GM18861 (cell line): ENCODE measurements at regions not wholly inside any gene's neighbourhood (a gene's known extent, or its start where the extent isn't known, plus 50 kb on each side); places are given as distances from the start of the nearest gene placed in this dataset.
A peak's percentile ranks its signal among the peaks of the same experiment; 100 is the strongest.
"Not testable (repeated sequence)": the region's sequence is repeated elsewhere in the genome, so short reads cannot be mapped to it uniquely, and the experiment has no call there.

ENCODE experiments used
- ATAC-seq: cut with Tn5 transposase; IDR thresholded peaks from one replicate; pipeline ENCODE4 v1.9.1; 2021; ENCODE audit not compliant: unreplicated experiment

DNA sequence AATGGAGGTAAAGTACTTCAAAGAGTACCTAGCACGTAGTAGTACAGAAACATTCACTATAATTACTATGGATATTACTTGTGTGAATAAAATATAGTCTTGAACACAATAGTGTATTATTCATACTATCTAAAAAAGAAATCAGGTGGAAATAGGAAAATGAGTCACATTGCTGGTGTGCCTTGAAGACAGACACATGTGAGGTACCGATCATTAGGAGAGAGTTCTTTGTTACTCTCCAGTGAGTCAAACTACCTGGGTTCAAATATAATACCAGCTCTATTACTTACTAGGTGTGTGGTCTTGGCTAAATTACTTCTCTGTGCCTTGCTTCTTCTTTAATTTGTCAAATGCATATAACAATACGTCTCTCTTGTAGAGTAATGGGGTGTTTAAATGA is 50.8 kb upstream of the BEND6 start:
- no peak for ATAC-seq

- ATAC-seq, result no peak
Measured at GRCh38 chr6:56902641-56903464, 52.1 kb upstream of the BEND6 start.

- ATAC-seq, result no peak
Measured at GRCh38 chr6:56900784-56901183, 54.1 kb upstream of the BEND6 start.

- ATAC-seq, result no peak
Measured at GRCh38 chr6:56899753-56900152, 55.2 kb upstream of the BEND6 start.

DNA sequence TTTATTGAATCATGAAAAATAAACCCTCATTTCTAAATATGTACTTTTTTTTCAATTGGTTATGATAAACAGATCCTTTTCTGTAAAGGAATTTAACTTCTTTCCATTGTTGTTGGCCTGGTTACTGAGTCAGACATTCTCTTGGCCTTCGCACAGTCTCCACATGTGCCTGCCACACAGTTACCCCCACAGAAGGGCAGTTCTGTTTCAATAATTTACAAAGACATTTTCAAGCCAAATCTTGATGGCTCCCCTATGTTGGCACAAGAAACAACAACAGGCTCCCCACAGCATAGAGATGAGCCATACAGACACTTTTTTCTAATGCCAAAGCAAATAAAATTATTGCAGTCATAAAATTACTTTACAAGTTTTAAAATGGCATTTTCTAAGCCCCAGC is 55.6 kb upstream of the BEND6 start:
- ATAC-seq, result no peak

GRCh38 chr6:56897789-56898529 is 56.9 kb upstream of the BEND6 start:
- no peak for ATAC-seq

DNA sequence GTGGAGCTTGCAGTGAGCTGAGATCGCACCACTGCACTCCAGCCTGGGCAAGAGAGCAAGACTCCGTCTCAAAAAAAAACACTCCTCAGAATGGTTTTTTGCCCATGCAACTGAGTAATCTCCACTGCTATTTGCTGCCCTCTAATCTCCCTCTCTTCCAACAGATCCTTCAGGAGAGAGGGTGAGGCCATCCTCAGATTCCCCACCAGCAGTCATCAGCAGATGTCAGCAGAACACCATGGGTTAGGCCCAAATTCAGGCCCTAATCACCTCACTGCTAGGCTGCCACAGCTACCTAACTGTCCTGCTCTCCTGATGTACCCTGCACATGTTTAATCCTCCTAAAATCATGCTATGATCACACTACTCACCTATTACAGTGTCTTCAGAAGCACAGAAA is 63.2 kb upstream of the BEND6 start:
- no peak for ATAC-seq

DNA sequence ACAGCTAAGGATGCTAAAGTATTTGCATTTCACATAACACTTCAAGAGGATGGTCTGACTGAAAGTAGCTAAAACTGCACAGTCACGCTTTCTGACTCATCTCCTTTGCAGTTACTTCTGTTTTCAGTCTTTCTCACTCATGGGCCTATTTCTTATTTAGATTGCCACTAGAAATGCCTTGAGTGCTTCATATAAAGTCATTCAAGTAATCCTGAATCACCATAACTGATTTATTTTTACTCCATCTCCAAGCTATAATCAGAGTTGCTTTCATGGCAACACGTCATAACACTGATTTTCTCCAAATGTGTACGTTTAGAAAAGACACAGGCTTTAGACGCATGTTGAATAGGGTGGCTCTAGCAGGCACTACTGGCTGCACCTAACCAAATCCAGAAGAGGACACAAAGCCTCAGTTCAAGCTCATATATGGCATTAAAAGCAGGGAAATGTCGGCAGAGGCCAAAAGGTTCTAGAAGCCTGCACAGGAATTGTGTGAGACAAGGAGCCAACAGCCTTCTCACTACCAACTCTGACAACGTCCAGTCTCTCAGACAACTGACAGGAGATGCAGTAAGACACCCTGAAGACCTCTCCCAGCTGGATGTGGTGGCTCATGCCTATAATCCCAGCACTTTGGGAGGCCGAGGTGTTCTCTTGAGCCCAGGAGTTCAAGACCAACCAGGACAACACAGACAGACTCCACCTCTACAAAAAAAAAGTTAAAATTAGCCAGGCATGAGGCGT is 64.1 kb upstream of the BEND6 start:
- peak; percentile 96 for ATAC-seq

GRCh38 chr6:56890066-56890465 is 64.8 kb upstream of the BEND6 start:
- ATAC-seq, result no peak

- no peak for ATAC-seq
Measured at GRCh38 chr6:56889492-56889891, 65.4 kb upstream of the BEND6 start.

DNA sequence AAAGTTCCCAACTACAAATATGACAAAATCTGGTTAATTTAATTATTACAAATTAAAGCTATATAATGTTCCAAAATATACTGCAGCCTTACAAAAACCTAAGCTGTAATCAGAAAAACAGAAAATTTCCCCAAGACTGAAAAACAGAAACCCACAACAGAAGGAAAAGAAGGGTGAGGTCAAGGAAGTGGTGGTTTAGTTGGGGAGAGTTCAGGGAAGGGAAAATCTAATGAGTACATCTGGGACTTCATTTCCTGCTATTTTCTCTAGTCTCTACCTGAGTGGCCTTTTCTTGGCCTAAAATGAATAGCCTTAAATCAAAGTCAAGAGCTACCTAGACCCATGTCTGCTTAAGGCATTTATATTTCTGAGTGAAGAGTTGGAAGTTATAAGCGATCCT is 66.2 kb upstream of the BEND6 start:
- no peak for ATAC-seq

DNA sequence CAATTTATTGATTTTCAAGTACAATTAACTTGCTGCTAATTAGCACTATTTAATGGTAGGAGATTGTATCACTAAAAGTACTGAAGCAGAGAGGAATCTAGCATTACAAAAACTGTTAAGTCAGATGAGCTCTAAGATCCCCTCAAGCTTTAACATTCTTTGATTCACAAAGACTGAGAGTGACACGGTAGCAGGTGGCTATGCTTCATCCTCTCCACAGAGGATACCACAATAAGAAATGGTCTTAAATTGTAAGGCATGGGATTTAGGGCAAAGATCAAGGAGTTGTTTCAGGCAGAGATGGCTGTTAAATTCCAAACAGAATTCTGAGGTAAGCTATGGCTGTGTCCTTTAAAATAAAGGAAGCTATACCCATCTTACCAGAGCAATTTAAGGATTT is 67.8 kb upstream of the BEND6 start:
- no peak for ATAC-seq

DNA sequence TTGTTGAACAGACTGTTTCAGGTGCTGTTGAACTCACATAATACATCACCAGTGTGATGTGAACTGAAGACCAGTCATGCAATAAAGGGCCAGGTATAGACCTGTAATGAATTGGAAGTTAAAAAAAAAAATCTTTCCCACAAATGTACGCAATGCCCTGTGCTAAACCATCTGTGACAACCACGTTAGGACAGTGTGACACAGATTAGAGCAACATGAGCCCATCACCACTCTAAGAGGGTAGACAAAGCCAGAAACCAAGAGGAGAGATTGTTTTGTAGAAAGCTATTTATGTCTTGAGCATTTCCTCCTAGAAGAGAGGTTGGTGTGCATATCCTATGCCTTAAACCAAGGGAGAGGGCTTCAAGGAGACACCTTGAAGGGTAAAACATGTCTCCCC is 77.0 kb upstream of the BEND6 start:
- no peak for ATAC-seq

DNA sequence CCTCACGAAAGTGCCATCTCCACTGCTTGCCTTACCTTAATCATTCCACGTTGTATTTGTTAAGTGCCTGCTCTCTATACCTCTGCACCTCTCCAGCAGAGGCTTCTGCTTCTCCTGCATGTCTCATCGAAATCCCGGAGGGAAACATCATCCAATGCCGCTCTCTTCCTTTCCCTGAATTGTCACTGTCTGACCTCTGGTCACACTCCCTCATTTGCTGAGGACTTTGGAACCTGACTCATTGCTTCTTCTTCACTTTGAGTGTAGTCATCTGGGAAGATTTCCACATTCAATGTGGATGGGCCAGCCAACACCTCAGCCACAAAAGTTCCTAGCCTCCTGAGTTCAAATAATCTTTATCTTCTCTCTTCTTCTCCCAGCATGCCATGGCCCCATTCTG is 78.9 kb upstream of the BEND6 start:
- no peak for ATAC-seq

DNA sequence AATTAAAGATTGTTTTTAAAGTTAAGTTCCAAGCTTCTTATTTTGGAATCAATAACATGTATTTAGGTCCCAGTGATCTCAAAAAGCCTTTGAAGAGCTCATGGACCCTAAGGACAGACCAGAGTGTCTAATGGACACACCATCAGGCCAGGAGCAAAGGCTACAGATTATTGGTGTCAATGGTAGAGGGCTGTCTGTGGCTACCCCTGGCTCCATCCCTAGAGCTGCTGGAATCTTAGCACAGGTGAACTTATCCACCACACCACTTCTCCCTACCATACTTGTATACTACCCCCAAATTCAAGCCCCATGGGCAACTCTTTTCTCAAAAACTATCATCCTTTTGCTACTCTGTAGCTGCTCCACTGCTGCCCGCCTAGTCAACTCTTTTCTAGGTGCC is 79.4 kb upstream of the BEND6 start:
- ATAC-seq, result no peak

DNA sequence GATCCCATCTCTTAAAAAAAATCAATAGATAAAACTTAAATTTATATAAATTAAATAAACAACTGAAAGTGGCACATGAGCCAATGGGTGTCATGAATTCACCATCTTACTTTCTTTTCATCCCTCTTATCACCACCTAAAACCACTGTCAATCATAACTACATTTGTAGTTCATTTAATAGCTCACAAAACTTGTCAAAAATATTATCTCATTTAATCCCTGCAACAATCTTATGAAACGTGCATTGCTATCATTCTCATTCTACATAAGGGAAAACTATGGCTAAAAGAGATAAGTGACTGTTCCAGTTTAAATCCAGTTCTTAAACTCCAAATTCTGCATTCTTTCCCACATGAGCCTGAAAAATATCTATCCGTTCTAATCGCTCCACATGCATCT is 80.6 kb upstream of the BEND6 start:
- no peak for ATAC-seq

- not testable (repeated sequence) for ATAC-seq
Measured at GRCh38 chr6:56870053-56870452, 84.9 kb upstream of the BEND6 start.

DNA sequence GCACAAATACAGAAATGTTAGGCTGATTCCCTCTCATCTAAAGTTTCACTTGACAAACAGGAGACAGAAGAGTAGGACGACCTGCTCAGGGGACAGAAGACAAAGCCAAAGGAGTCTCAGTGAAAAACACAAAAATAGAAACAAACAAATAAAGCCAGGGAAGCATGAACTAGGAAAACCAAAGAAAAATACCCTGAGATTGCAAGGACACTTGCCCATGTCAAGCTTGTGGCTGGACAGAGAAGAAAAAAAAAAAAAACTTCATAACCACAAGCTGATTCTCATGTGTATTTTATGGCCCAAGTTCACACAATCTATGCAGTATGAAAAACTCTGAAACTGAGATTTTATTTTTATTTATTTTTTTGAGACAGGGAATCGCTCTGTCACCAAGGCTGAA is 85.6 kb upstream of the BEND6 start:
- ATAC-seq, result no peak

DNA sequence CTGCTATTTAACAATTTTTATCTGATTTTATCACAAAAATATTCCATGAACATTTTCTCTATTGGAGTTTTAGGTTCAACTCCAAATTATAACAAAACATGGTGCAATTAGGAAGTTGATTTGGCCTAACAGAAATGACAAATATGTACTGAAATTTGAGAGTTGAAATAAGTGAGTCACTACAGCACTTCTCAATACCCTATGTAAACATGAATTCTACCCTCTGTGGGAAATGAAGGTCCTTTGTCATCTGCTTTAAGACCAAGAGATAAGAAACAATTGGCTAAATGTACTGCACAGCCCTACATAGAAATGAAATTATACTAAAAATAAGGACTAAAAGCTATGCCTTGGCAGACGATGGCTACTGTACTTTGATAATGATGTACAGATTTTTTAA is 86.2 kb upstream of the BEND6 start:
- ATAC-seq, result no peak

GRCh38 chr6:56866917-56867522 is 87.9 kb upstream of the BEND6 start:
- ATAC-seq, result no peak

DNA sequence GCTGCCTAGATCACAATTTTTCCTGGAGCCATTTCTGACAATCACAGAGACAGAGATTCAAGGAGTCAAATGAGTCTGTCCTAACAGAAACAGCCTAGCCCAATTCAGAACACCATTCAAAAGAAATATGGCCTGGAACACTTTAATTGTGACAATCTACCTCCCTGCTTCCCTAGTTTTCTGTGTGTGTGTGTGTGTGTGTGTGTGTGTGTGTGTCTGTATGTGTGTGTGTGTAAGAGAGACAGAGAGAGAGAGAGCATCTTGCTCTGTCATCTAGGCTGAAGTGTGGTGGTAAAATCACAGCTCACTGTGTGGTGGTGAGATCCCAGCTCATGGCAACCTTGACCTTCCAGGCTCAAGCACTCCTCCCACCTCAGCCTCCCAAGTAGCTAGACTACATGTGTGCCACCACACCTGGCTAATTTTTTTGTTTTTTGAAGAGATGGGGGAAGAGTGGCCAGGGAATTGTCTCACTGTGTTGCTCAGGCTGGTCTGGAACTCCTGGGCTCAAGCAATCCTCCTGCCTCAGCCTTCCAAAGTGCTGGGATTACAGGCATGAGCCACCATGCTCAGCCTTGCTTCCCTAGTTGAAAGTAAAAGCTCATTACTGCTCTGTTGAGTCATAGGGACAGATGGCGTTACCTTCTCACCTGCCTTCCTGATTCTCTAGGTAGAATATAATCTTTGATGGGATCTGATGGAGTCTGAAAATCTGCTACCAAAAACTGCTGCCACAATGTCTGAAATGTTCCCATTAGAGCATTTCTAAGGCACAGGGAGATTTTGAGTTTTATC is 89.6 kb upstream of the BEND6 start:
- no peak for ATAC-seq
